ENCODE measurements at regions not wholly inside any gene's neighbourhood (a gene's known extent, or its start where the extent isn't known, plus 50 kb on each side); places are given as distances from the start of the nearest gene placed in this dataset.

GRCh38 chr3:117091676-117092075 lies 382.1 kb downstream of the TUSC7 start:
- no peak for DNase-seq

GRCh38 chr3:117096549-117096948 lies 387.0 kb downstream of the TUSC7 start:
- no peak for DNase-seq

- DNase-seq, result no peak
Observed at GRCh38 chr3:117097351-117097750, 387.8 kb downstream of the TUSC7 start.

DNA sequence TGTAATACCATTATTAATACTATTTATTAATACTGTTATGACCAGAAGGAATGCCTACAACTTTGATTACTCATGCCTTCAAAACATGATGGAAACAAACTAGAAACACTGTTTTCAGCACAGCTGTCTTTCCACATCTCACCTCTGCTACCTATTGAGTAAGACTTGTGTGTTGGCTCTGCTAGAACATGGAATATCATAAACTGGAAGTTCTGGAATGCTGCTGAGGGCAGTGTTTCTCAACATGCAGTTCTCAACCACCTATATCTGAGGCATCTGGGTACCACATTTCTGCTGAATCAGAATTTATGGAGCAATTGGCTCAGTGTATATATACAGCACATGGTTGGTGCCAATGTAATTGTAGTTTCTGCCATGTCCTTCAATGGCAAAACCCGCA lies 392.1 kb downstream of the TUSC7 start:
- DNase-seq, result no peak

- no peak for DNase-seq
Observed at GRCh38 chr3:117102426-117102825, 392.8 kb downstream of the TUSC7 start.

DNA sequence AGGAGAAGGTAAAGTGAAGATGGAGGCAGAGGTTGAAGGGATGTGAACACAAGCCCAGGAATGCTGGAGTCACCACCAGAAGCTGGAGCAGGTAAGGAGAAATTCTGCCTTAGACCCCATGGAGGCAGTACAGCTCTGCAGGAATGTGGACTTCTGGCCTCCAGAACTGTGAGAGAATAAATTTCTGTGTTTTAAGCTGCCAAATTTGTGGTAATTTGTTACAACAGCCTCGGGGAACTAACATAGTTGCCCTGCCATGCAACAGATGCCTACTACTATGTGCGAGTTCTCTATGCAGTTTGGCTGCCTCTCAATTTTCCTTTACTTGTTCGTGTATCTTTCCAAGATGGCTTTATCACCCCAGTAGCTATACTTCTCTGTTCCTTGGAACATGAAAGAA lies 394.1 kb downstream of the TUSC7 start:
- no peak for DNase-seq

- no peak for DNase-seq
Observed at GRCh38 chr3:117104381-117104780, 394.8 kb downstream of the TUSC7 start.

GRCh38 chr3:117104792-117105191 lies 395.2 kb downstream of the TUSC7 start:
- no peak for DNase-seq

- DNase-seq, result no peak
Observed at GRCh38 chr3:117105686-117106085, 396.1 kb downstream of the TUSC7 start.

DNA sequence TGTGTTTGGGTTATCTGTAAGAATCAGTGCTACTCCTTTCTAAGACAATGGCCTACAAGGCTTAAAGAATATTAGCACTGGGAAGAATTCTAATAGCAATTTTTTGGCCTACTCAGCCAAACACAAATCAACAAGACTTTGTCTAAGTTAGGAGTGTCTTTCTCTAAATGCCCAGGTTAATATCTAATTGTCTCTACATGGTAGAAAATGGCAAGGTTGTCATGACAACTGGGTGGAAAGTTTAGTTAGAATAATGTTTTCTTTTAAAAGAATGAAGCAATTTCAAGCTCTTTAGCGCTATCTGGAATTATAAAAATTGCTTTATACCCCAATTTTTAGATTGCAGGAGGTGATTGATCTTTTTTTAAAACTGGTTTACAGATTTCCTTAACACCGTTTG lies 396.8 kb downstream of the TUSC7 start:
- no peak for DNase-seq

GRCh38 chr3:117107946-117108345 lies 398.4 kb downstream of the TUSC7 start:
- no peak for DNase-seq

- no peak for DNase-seq
Observed at GRCh38 chr3:117109178-117109577, 399.6 kb downstream of the TUSC7 start.

DNA sequence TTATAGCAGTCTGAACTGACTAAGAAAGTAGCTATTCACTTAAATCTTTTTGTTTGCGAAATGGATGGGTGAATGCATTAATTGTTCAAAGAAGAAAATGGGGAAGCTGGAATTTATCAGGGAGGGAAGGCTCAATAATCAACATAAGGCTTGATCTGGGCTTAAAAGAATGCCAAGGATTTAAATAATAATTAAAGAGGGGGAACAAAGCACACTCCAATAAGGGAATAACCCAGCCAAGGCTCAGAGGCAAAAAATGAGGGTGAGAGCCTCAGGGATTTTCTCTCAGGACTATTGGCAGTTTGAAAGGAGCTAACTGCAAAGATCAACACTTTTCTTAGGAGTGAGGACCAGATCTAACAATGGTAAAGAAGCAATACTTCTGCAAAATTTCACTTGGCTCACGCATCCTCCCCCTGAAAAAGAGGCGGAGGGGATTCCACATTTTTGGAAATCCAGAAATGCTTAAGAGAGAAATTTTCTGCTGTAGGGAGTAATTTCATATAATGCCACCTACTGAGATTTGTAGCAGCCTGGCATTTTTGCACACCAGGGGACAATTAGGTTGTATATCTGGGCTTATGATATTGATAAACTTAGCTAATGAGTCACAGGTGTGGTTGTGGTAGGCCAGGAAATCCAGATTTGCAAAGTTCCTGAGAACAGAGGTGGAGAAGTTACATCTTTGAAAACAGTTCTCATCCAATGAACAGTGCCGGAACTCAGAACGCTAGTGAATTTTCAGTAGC lies 405.1 kb downstream of the TUSC7 start:
- DNase-seq, result no peak

GRCh38 chr3:117117188-117117936 lies 407.8 kb downstream of the TUSC7 start:
- DNase-seq, result no peak

DNA sequence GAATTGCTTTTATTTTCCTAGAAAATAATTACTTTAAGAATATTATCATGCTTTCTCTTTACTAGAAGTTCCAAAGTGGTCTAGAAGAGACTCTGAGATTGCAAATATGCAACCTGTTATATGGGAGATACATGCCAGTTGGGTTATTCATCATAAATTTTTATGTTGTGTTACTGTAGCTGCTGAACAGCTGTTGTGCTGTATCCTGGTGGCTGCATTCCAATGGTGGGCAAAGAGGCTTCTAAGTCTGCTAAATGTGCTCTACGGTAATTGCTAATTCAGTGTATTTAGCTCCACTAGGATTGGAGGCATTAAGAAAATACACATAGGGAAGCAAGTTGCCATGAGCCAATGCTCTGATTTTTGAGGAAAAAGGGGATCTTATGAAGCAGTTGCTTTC lies 409.0 kb downstream of the TUSC7 start:
- no peak for DNase-seq

DNA sequence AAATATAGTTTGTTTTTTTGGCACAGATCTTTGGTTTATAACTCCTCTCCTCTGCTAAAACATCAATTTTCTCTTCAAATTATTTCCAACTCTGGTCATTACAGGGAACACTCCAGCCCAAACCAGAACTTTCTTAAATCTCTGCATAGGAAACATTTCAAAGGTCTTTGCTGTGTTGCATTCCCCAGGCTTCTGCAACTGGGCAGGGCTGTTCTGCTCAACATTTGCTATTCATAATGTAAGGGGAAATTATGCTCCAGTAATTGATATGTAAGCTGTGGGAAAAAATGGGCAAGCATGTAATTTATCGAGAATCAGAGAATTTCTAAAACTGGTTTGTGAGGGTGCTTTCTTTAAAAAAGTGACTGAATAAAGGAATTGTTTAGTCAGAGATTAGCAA lies 410.4 kb downstream of the TUSC7 start:
- DNase-seq, result no peak

DNA sequence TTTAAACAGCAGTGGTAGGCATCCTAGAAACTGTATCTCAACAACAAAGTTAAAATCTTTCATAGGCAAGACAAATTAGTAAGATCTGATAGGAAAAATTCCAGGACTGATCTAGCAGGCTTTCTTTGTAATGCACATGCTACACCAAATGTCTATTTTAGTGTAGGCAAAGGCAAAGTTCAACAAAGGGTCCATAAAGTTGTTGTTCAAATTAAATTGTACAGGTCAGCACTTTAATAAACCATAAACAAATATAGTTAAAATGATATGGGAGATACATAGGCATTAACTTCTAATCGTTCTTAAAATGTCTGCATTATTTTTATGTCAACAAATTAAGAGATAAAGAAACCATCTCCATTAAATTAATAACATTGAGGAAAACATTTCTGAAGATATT lies 413.0 kb downstream of the TUSC7 start:
- no peak for DNase-seq

DNA sequence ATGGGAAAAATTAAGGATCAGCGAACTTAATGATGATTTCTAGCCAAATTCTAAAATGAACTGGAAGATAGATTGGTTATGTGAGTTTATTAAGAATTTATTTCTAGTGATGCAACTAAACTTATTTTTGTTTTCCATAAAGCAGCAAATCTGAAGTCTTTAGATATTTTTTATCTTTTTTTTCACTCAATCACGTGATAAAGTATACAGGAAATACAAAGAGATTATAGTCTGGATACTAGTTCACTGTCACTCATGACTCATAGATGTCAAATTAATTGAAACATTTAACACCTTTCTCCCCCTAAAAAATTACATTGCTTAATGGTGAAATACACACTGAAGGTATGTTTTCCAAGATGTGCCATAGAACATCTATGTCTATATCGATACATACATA lies 416.9 kb downstream of the TUSC7 start:
- DNase-seq, result no peak

- no peak for DNase-seq
Observed at GRCh38 chr3:117126946-117127546, 417.5 kb downstream of the TUSC7 start.

DNA sequence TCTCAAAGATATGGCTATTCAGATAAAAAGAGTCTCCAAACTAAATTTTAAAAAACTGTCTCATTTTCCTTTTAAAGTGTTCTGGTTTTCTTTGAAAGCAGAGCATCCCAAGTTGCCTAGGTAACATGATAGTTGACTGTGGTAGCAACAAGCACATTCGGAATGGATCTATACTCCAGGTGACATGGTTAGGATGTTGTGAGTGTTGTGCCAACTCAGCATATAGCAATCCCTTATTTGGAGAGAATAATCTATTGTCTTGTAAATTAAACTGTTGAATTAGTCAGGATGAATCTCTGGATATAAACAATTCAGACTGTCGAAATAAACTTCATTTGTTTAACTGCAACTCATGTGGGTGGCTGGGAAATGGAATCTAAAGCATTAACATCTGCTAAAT lies 418.6 kb downstream of the TUSC7 start:
- DNase-seq, result no peak

DNA sequence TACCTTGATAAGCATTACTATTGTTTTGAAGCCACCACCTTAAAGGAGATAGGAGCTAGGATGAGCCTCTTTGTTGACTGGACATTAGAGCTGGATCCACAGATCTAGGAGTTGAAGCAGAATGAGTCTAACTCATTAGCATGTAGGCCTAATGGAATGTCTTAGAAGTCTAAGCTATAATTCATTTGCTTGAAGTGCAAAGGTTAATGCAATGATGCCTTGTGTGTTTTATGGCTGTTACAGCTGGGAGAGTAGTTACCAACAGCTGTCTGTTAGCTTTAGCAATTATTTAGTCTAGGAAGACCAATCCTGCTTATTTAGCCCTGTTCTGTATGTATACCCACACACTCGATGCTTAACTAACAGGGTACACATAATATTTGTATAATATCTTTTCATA lies 419.3 kb downstream of the TUSC7 start:
- DNase-seq, result no peak

GRCh38 chr3:117129516-117129915 lies 419.9 kb downstream of the TUSC7 start:
- no peak for DNase-seq

DNA sequence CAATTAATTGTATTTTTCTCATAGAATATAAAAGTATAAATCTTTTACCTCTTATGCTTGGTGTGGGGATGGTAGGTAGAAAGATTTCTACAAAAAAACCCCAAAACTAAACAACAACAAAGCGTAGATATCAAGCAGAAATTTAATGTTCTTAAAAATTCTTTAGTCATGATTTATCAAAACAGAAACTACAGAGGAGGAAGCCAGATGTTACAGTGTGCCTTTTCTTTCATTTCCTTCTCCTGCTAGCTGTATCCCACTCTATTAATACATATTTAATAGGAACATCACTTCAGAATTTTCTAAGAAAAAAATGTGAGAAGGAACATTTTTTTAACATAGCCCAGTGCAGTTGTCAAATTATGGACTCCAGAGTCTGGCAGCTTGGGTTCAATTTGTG lies 420.6 kb downstream of the TUSC7 start:
- no peak for DNase-seq

DNA sequence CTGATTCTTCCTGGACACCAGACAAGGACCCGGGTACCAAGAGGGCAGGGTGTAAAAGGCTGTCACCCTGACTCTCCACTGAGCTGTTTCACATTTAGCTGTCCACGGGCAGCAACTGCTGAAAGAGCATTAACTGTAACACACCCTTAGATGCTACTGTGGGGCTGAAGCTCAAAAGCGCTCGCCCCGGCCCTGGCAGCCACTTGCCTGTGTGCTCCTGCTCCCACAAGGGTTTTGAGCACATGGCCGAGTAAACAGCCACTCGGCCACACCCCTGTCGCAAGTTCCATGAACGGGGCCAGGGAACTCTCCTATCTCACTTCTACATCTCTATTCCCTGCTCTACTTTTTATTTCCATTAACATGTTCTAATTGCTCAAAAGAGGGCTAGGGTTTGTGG lies 421.7 kb downstream of the TUSC7 start:
- no peak for DNase-seq

All from effector CD4-positive, alpha-beta T cell (primary cell).